ENCODE measurements at regions not wholly inside any gene's neighbourhood (a gene's known extent, or its start where the extent isn't known, plus 50 kb on each side); places are given as distances from the start of the nearest gene placed in this dataset.
"Not testable (repeated sequence)": the region's sequence is repeated elsewhere in the genome, so short reads cannot be mapped to it uniquely, and the experiment has no call there.

DNA sequence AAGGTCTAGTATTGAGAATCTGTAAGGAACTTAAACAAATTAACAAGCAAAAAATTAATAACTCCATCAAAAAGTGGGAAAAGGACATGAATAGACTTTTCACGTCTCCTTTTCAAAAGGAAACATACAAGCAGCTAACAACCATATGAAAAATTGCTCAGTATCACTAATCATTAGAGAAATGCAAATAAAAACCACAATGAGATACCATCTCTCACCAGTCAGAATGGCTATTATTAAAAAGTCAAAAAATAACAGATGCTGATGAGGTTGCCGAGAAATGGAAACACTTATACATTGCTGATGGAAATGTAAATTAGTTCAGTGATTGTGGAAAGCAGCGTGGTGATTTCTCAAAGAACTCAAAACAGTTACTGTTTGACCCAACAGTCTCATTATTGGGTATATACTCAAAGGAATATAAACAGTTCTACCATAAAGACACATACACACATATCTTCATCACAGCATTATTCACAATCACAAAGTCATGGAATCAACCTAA lies 410.4 kb upstream of the SMIM31 start:
- no peak overlapping the region for H3K27ac ChIP-seq
- H3K4me3 ChIP-seq, result no peak overlapping the region

DNA sequence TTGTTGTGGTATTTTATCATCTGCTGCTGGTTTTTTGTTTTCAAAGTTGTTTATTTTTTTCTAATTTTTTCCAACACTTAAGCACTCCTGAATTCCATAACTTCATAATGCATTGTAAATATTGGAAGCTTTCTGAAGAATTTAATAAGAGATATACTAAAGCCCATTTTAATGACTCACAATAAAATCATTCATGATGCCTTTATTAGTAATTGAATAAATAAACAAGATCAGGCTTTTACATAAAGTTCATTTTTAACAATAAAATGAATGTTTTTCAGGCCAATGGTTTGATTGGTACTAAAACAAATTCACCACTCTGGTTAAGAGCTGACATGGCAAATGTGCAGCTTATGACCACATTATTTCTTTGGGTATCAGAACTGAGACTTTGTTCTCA lies 408.2 kb upstream of the SMIM31 start:
- H3K27ac ChIP-seq, result no peak overlapping the region
- no peak overlapping the region for H3K4me3 ChIP-seq

DNA sequence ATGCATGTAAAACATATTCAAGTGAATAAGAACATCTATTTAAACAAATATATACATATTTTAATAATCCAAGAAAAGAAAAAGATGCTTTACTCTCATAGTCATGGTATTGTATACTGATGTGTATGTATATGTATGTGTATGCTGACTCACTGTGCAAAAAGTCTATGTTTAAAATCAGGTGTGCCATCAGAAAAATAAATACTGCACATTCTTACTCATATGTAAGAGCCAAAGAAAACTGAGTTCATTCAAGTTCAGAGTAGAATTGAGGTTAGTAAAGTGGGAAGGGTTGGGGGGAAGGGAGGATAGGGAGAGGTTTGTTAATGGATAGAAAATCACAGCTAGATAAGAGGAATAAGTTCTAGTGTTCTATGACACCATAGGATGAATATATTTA lies 403.9 kb upstream of the SMIM31 start:
- H3K27ac ChIP-seq, result no peak overlapping the region
- no peak overlapping the region for H3K4me3 ChIP-seq

DNA sequence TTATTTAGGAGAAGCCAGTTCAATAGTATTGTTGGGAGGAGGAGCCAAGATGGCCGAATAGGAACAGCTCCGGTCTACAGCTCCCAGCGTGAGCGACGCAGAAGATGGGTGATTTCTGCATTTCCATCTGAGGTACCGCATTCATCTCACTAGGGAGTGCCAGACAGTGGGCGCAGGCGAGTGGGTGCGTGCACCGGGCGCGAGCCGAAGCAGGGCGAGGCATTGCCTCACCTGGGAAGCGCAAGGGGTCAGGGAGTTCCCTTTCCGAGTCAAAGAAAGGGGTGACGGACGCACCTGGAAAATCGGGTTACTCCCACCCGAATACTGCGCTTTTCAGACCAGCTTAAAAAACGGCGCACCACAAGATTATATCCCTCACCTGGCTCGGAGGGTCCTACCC lies 403.2 kb upstream of the SMIM31 start:
- not testable (repeated sequence) for H3K27ac ChIP-seq, H3K4me3 ChIP-seq

DNA sequence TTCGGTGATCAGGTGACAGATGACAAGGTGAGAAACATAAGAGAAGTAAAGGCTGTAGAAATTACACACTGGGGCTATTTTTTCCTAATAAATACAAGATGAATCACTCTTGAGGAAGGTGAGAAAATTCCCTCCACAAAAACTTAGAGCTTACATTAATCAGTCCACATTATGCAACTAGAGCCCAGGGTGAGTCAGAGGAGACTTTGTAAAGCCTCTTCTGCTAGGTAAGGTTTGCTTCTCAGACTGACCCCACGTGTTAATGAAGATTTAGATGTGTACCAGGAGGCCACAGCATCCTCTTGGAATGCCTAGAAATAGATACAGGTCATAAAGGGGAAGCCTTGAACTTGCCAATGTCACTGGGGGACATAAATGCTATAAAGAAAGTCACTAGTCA lies 396.0 kb upstream of the SMIM31 start:
- H3K4me3 ChIP-seq, result no peak overlapping the region

DNA sequence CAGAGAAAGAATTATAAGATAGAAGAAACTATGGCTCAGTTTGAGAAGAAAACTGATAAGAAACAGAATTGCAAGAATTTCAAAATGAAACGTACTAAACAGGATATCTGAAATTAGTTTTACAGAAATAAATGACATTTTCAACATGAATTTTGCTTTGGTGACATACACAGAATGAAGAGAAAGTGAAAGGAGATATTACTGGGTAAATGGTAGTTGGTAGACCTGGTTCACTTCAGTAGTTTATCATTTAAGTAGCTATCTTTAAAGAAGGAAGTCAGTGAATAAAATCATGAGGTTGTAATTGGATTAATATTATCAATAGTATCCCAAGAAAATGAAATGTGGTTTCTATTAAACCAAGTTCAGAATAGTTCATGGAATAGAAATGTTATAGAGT lies 395.5 kb upstream of the SMIM31 start:
- Histone ChIP-seq H3K4me3 (no peak overlapping the region), H3K27ac (no peak overlapping the region)

More for the DNA sequence above, 396.0 kb upstream of the SMIM31 start:
- no peak overlapping the region for H3K27ac ChIP-seq

DNA sequence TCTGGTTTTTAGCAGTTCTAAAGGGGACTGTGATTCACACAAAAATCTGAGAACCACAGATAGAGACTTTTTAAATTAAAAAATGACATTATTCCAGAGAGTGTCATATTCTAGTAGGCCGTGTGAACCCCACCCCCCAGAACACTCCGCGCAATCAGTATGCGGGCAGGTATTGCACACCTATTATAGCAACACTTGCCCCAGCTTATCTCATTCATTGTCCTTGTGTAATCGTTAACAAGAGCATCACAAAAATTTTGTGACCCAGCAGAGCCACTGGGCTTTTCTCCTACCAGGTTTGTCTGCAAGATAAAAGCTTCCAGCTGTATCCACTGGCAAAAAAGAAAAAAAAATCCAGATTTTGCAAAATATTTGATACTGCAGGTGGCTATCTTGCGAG lies 394.1 kb upstream of the SMIM31 start:
- no peak overlapping the region for H3K4me3 ChIP-seq
- no peak overlapping the region for H3K27ac ChIP-seq

DNA sequence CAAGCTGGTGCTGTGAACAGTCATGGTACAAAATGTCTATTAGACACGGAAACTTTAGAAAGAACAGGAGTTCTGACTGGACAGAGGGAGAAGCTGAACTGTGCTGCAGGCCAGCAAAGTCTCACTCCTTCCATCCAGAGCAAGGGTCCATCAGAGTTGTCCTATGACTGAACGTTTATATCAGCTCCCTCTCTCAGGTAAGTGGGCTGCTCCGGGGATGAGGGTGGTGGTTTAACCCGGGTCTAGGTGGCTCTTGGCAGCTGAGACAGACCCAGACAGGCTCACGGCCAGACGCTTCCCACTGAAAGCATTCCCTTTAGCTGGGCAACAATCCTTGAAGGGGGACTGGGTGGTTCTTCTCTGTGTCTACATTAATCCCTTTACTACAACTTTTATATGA lies 385.0 kb upstream of the SMIM31 start:
- H3K4me3 ChIP-seq, result no peak overlapping the region
- H3K27ac ChIP-seq, result no peak overlapping the region

DNA sequence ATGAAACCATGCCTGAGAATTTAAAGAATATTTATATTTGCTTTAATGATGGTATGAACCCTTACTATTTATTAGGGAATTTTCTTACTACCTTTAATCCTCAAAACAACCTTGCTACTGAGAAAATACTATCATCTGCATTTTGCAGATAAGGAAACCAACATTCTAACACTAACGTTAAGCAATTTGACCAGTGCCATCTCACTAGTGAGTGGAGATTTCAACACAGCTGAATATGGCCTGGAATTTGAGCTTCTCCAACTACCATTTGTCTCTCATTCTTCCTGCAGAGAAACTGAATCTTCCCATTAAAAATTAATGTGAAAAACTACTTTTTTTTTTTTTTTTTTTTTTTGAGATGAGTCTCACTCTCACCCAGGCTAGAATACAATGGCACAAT lies 380.9 kb upstream of the SMIM31 start:
- Histone ChIP-seq H3K27ac (no peak overlapping the region), H3K4me3 (no peak overlapping the region)

DNA sequence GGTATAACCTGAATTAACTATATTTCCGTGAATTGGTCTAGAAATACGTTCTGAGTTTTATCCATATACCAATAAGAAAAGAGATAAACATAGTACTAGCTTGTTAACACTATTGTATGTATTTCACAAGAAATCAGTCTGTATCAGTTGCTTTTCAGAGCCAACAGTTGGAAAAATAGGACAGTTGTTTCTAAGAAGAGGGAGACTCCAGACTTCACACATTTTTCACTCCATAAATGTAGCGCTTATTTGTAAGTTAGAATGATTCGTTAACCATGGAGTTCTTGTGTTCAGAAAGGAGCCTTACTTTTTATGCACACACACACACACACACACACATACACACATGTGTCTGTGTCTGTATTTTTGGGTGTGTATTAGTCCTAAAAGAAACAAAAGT lies 376.7 kb upstream of the SMIM31 start:
- no peak overlapping the region for H3K27ac ChIP-seq
- no peak overlapping the region for H3K4me3 ChIP-seq

DNA sequence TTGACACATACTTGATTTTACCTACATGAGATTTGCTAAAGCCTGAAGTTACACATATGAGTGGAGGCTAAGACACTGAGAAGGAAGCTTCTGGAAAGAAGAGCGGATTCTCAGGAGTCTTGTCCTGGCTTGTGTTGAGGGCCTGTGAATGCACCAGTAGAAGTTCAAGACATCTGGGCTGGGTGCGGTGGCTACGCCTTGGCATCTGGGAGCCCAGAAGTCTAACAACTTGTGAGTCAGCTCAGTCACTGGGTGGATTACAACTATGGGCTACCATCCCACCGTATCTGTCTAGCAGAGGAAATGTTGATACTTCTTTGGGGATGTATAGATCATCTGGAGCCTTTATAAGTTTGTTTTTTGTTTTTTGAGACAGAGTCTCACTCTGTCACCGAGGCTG lies 375.6 kb upstream of the SMIM31 start:
- Histone ChIP-seq H3K27ac (no peak overlapping the region), H3K4me3 (no peak overlapping the region)

DNA sequence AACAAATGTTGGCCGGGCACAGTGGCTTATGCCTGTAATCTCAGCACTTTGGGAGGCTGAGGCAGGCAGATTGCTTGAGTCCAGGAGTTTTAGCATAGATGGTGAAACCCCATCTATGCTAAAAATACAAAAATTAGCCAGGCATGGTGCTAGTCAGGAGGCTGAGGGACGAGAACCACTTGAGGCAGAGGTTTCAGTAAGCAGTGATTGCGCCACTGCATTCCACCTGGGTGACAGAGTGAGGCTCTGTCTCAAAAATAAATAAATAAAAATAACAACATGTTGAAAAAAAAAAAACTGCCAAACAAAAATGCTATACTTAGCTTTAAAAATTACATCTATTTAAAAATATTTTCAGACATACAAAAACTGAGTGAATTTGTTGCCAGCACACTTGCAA lies 374.2 kb upstream of the SMIM31 start:
- no peak overlapping the region for H3K4me3 ChIP-seq
- no peak overlapping the region for H3K27ac ChIP-seq

DNA sequence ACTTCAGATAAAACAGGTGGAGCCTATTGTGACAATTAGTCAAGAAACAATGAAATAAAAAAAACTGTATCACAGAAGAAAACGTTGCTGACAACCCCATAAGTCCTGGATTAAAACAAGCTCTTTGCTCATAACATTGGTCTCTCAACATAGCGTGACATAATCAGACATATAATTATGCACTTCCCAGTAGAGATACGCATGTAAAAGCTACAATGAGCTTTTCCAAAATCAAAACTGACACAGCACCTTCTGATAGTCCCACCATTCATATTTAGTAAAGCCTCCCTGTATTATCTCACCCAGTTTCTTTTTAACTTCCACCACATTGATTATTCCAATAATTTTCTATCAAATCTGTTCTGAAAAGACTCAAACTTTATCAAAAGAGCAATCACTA lies 372.1 kb upstream of the SMIM31 start:
- Histone ChIP-seq H3K27ac (no peak overlapping the region), H3K4me3 (no peak overlapping the region)

DNA sequence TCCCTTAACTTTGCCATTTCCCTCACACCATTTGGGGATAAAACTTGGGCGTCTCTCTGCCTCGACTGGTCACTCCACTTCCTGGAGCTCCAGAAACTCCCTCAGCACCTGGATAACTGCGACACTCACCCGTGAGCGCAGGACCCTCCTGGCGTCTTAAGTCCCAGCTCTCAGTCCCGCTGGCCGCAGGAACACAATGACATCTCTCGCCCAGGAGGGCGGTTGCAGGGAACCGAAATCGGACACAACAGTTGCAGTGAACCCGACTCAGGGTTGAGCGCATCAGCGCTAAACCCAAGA lies 370.9 kb upstream of the SMIM31 start:
- H3K4me3 ChIP-seq, result peak overlapping the region in 3 of 7 experiments; percentile 7 to 45 (median 24)
- no peak overlapping the region for H3K27ac ChIP-seq

DNA sequence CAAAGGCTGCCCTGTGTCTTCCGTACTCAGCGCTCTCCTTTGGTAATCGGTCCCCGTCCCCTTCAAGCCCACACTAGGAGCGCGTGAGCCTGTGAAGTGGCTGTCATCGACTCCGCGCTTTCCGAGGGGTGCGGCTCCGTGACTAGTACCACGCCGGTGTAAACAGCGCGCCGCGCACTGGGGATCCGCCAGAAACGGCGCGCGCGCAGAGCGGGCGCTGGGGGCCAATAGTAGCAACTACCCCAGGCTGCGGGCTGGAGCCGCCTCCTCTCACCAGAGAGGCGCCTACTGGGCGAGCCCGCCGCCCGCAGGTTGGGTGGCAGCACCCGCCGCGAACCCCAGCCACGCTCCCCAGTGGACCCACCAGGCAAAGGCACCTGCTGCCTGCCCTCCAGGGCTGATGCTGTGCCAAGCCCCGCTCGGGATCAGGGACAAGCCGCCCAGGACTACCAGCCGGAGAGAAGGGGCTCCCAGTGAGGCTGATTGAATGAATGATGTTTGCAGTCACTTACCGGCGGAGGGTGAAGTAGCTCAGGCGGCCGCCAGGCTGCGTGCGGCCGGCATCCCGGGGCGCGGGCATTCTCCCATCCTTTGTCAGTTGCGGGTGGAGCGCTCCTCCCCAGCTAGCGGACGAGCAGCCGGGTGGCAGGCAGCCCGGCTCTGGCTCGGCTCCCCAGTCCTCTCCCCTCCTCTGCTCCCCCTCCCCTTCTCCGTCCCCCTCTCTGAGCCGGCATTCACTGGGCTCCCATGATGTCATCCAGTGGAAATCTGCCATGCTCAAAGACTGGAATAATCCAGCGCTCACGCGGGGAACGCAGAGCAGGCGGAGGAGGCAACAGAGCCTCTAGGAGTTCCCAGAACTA lies 370.3 kb upstream of the SMIM31 start:
- H3K27ac ChIP-seq, result no peak overlapping the region
- peak overlapping the region in 3 of 7 experiments; percentile 7 to 45 (median 24) for H3K4me3 ChIP-seq

DNA sequence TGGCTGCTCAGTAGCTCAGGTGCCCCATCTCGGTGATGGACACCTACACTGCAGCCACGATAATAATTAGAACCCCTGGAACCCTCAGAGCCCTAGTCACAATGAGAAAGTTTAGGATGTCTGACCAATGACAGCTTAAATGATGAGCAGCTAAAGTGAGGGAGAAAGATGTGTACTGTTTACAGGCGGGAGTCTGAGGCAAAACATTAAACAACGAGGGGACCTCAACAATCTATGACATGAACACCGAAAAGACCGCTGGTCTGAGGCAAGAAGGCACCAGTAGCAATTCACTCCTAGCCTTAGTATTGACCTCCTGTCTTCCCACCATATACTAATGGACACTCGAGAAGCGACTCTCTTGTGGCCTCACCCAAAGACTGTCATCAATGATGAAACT lies 369.5 kb upstream of the SMIM31 start:
- no peak overlapping the region for H3K4me3 ChIP-seq
- no peak overlapping the region for H3K27ac ChIP-seq

DNA sequence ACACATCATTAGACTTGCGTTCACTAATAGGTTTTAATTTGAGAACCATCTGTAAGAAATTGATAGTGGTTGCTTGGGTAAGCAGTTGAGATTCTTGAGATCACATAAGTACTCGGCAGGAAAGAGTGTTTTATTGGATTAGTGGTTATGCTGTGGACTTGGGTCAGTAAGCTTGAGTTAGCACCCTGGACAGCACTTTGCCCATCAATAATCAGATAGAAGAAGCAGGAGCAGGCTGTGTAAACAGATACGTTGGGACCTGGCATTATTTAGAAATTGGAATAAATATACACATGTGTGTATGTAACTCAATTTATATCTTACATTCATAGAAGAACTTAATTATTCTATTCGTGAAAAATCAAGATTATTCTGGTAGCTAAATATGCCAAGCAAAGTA lies 357.5 kb upstream of the SMIM31 start:
- H3K4me3 ChIP-seq, result no peak overlapping the region
- no peak overlapping the region for H3K27ac ChIP-seq

DNA sequence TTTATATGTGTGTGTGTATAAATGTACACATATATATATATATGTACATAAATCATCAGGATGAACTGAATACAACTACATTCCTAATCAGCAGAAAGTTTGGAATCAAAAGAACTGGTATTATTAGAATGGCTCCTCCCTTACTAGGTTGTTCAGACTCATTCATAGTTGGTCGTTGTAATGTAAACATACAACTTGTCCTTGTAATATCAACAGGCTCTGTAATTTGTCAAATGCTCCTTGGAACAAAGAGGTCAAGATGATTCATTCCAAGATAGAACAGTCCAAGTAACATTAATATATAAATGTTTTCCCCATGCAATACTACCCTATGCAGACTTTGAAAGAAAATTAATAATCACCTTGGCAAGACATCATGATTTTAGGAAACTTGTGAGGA lies 351.4 kb upstream of the SMIM31 start:
- Histone ChIP-seq H3K27ac (no peak overlapping the region), H3K4me3 (no peak overlapping the region)

DNA sequence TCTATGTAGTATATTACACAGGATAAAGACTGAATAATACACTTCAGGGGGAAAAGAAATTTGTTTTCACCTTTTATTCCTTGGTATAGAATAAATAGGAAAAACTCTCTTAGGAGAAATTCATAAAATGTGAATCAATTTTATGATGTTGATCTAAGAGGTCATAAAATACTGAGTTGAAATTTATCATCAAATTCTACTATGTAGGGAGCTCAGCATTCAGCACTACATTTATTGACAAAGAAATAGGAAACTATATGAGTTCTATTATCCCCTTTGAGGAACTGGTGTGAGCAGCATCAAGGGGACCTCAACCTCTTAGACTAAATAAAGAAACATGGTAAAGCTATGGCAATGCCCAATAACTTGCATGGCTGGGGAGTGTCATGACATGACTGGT lies 348.2 kb upstream of the SMIM31 start:
- no peak overlapping the region for H3K27ac ChIP-seq
- no peak overlapping the region for H3K4me3 ChIP-seq

DNA sequence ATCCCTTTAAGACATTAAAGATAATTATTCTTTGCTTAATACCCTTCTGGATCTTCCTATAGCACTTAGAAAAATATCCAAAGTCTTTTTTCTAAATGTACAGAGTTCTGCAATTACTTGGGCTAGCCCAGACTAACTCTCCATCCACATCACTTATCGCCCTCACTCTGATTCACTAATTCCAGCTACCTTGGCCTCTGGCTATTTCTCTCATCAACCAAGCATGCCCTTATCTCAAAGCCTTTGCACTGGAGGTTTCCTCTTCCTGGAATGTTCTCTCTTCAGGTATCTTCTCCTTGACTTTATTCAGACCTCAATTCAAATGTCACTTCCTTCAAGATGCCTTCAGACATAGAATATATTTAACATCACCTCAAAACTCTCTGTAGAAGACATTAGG lies 345.1 kb upstream of the SMIM31 start:
- H3K4me3 ChIP-seq, result no peak overlapping the region
- H3K27ac ChIP-seq, result no peak overlapping the region

DNA sequence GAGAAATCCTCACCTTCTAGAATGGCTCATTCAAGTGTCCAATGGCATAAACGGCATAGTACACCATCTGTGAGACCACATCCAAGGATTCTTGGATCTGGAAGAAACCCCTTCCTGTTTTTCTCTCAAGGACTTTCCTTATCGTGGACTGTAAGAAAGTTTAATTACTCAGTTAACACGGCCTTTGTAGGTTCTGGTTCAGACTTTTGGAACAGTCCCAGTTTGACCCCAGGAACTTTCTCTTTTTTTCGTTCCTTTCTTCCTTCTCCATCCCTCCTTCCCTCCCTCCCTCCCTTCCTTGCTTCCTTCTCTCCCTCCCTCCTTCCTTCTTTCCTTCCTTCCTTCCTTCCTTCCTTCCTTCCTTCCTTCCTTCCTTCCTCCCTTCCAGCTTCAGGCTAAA lies 343.5 kb upstream of the SMIM31 start:
- H3K27ac ChIP-seq, result no peak overlapping the region
- H3K4me3 ChIP-seq, result no peak overlapping the region

DNA sequence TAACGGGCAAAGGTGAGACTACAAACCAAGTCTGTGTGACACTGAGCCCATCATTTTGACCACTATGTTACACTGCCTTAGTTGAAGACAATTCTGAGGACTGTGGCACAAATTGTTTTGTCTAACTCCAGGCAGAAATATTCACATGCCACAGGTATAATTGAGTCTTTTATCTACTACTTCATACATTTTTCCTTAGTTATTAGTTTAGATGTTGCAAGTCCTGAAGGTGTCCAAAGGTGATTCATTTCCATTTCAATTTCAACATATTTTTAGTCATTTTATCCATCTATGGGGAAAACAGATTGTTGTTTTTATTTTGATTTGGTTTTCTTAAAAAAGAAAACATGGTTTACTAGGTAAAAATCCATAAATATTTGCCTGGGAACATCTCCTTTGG lies 341.7 kb upstream of the SMIM31 start:
- Histone ChIP-seq H3K27ac (no peak overlapping the region), H3K4me3 (no peak overlapping the region)

Measured in skin epidermis (tissue), 12 donors.